Heart right ventricle (tissue), 16 donors: ENCODE measurements at regions not wholly inside any gene's neighbourhood (a gene's known extent, or its start where the extent isn't known, plus 50 kb on each side); places are given as distances from the start of the nearest gene placed in this dataset.

Experiments used
- ATAC-seq, 8 donors: fragments of 200-7000 bp; cut with Tn5 transposase; one replicate each; pipeline ENCODE4 v1.9.1; 2020; ENCODE audit warnings: mild to moderate bottlenecking in 8 of 8, moderate library complexity in 8 of 8, moderate number of reproducible peaks in 1 of 8
- DNase-seq, 2 donors: peaks; one replicate each; pipeline ENCODE4 v3.0.0-alpha.2; 2020
- H3K27ac ChIP-seq, 10 donors: fragments of 200-600 bp; sonication (generic) in 2 of 10; one replicate each; pipeline versions ENCODE4 v1.5.0 to v1.8.0; 2020 to 2022; ENCODE audit warnings: mild to moderate bottlenecking in 3 of 10
- H3K27me3 ChIP-seq, 7 donors: fragments of 200-600 bp; one replicate each; pipeline ENCODE4 v1.8.0; 2021 to 2022; ENCODE audit warnings: mild to moderate bottlenecking in 2 of 7
- H3K36me3 ChIP-seq, 9 donors: fragments of 200-600 bp; sonication (generic) in 1 of 9; one replicate each; pipeline versions ENCODE4 v1.5.0 to v1.8.0; 2020 to 2022; ENCODE audit warnings: mild to moderate bottlenecking in 2 of 9
- H3K4me1 ChIP-seq, 9 donors: fragments of 200-600 bp; sonication (generic) in 1 of 9; one replicate each; pipeline versions ENCODE4 v1.5.0 to v1.8.0; 2020 to 2022; ENCODE audit warnings: mild to moderate bottlenecking in 4 of 9
- H3K4me3 ChIP-seq, 10 donors: fragments of 200-600 bp; sonication (generic) in 2 of 10; one replicate each; pipeline versions ENCODE4 v1.5.0 to v1.8.0; 2020 to 2022; ENCODE audit warnings: mild to moderate bottlenecking in 7 of 10, moderate library complexity in 2 of 10
- H3K9me3 ChIP-seq, 11 donors: fragments of 200-600 bp in 10 of 11; sonication (generic) in 2 of 11; one replicate each; pipeline versions ENCODE4 v1.5.0 to v1.8.0; 2013 to 2022; ENCODE audit warnings: mild to moderate bottlenecking in 2 of 11, control low read depth in 1 of 11, moderate library complexity in 1 of 11
- CTCF ChIP-seq, 9 donors: fragments of 200-600 bp; sonication (generic) in 2 of 9; IDR thresholded peaks; one replicate each; pipeline versions ENCODE4 v1.5.0 to v1.8.0; 2021 to 2022; ENCODE audit warnings: antibody characterized with exemption in 9 of 9, mild to moderate bottlenecking in 5 of 9, moderate library complexity in 1 of 9
- WGBS, 2 donors: extraction: QIAGEN DNeasy Blood & Tissue Kit; methylation state at CpG; one replicate each; pipeline ENCODE4 v1.1.7; 2013; ENCODE audit warnings: inconsistent platforms in 1 of 2; 5-methylcytosine and 5-hydroxymethylcytosine counted together
- intact Hi-C, 10 donors: fragments of 100-400 bp; cut with DNase I; formaldehyde crosslinking; loops; one replicate each; pipeline versions ENCODE4 v1.11.1 to v1.14.2; 2022
- donor health status: Arrhythmogenic right ventricular cardiomyopathy.
- donor health status: ischemic (EF 13 %, LVEDD 7.1; RV severe dilation, severe dysfunction).
- donor health status: healthy with polysubstance abuse.
- donor health status: DM: no; HTN: yes; CAD: no.
- donor health status: DM: no; HTN: no; CAD: no.
- donor health status: ischemic (EF 25% LVEDD 6.9; RV normal size, moderate dysfunction).
- donor health status: ischemic (EF 25% LVEDD 5.7; RV mildly dilated, moderate dysfunction).
- donor health status: healthy.
- donor health status: DM: yes; HTN: yes; CAD: no.
- donor health status: Ischemic cardiomyopathy.
- donor health status: ischemic (EF 35%, LVEDD 5.7; RV mildly dilated, moderate dysfunction).
- donor health status: nonischemic (EF 11% LVEDD 7.7; RV severe dilation, severe dysfunction).
- donor health status: DM: yes; HTN: yes; CAD: no.
- donor health status: PGD.
- donor health status: ischemic (EF 29% LVEDD 5.4; RV normal size, mild dysfunction).
- donor health status: nonischemic (EF 23%, LVEDD 6.1; RV moderate dilation, normal function).

- peak in 1 of 2 donors; percentile 11 for DNase-seq
- H3K27ac ChIP-seq, result no peak overlapping the region
- H3K9me3 ChIP-seq, result no peaks in the 10 kb centered on the region
- no peaks in the 10 kb centered on the region for H3K36me3 ChIP-seq
- intact Hi-C loops, result no loop called here
- no peak overlapping the region for H3K4me3 ChIP-seq
- no peak for TF ChIP-seq CTCF (IDR thresholded peaks at IDR 0.05)
- H3K4me1 ChIP-seq, result no peaks in the 10 kb centered on the region
- ATAC-seq, result peak in 3 of 8 donors; percentile 52 to 75 (median 68)
- H3K27me3 ChIP-seq, result no peaks in the 10 kb centered on the region
- 74 to 85% methylated on average over 13 of the region's 13 CpGs for WGBS, 2 donors
Measured at GRCh38 chr10:29081951-29082685, 206.8 kb upstream of the LYZL1 start.

- no peak for TF ChIP-seq CTCF (IDR thresholded peaks at IDR 0.05)
- no peaks in the 10 kb centered on the region for H3K9me3 ChIP-seq
- no peaks in the 10 kb centered on the region for H3K27me3 ChIP-seq
- DNase-seq, result no peak
- H3K4me3 ChIP-seq, result no peak overlapping the region
- no peak overlapping the region for H3K27ac ChIP-seq
- WGBS, 2 donors, result 84 to 85% methylated on average over 6 of the region's 6 CpGs
- no peaks in the 10 kb centered on the region for H3K36me3 ChIP-seq
- no peak for ATAC-seq
- no peaks in the 10 kb centered on the region for H3K4me1 ChIP-seq
- intact Hi-C loops, result no loop called here
Measured at GRCh38 chr10:29083096-29083495, 205.8 kb upstream of the LYZL1 start.

GRCh38 chr10:29084681-29085307, 204.1 kb upstream of the LYZL1 start:
- Histone ChIP-seq H3K36me3 (no peaks in the 10 kb centered on the region), H3K27ac (no peak overlapping the region), H3K4me1 (no peaks in the 10 kb centered on the region), H3K27me3 (no peaks in the 10 kb centered on the region), H3K9me3 (no peaks in the 10 kb centered on the region), H3K4me3 (no peak overlapping the region)
- DNase-seq (no peak), ATAC-seq (no peak)
- intact Hi-C loops, result no loop called here
- no peak for TF ChIP-seq CTCF (IDR thresholded peaks at IDR 0.05)
- 81 to 88% methylated on average over 8 of the region's 8 CpGs for WGBS, 2 donors

- Histone ChIP-seq H3K36me3 (no peaks in the 10 kb centered on the region), H3K4me1 (no peaks in the 10 kb centered on the region), H3K27me3 (no peaks in the 10 kb centered on the region), H3K4me3 (no peak overlapping the region), H3K27ac (no peak overlapping the region), H3K9me3 (no peaks in the 10 kb centered on the region)
- TF ChIP-seq CTCF (IDR thresholded peaks at IDR 0.05), result no peak
- intact Hi-C loops, result no loop called here
- WGBS, 2 donors, result 97 to 98% methylated on average over 2 of the region's 2 CpGs
- ATAC-seq (no peak), DNase-seq (no peak)
Measured at GRCh38 chr10:29089091-29089490, 199.8 kb upstream of the LYZL1 start.
